ENCODE measurements at regions not wholly inside any gene's neighbourhood (a gene's known extent, or its start where the extent isn't known, plus 50 kb on each side); places are given as distances from the start of the nearest gene placed in this dataset.

DNA sequence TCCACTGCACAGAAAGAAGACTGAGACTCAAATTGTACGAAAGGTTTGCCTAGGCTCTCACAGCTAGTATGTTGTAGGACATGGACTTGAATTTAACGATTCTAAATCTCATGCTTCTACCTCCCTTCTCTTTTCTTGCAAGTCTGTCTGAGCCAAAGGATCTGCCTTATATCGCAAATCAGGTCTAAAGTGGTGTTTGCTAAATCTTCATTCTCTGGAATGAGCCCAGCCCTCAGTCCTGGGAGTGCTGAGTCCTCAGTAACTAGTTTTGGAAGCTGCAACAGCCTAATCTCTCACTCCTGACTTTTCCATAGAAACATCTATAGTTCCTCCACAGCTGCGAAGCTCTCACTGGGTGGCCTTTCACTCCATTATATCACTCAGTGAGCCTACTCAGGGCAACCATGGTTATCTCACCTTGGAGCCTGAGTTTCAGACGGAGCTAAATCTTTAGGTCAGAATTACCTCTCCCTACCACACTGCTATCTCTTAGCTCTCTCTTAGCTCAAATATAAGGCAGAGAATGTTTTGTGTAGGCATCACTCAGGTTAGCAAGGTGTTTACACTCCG is 575.5 kb upstream of the C16orf82 start:
- TF ChIP-seq ZNF274 (IDR thresholded peaks at IDR 0.05; ENCODE audit: low read depth, low read length) (no peak), SUZ12 (IDR thresholded peaks at IDR 0.05; ENCODE audit: extremely low read depth, insufficient read depth, insufficient read length) (no peak)

Data from NT2/D1 (cell line).